Tibial nerve (tissue), 4 donors: ENCODE measurements at regions not wholly inside any gene's neighbourhood (a gene's known extent, or its start where the extent isn't known, plus 50 kb on each side); places are given as distances from the start of the nearest gene placed in this dataset.

Experiments
- DNase-seq, 2 donors: peaks; one replicate each; pipeline ENCODE4 v3.0.0-alpha.2; 2019; ENCODE audit warnings: low spot score in 2 of 2
- H3K27ac ChIP-seq, 4 donors: fragments of 200-600 bp; sonication (generic) in 3 of 4; one replicate each; pipeline ENCODE4 v1.5.1; 2017 to 2019; ENCODE audit warnings: mild to moderate bottlenecking in 1 of 4
- H3K27me3 ChIP-seq, 2 donors: fragments of 200-600 bp; sonication (generic) in 1 of 2; one replicate each; pipeline versions ENCODE4 v1.5.1 to v1.6.0; 2017 to 2019
- H3K36me3 ChIP-seq, 3 donors: fragments of 200-600 bp; sonication (generic); one replicate each; pipeline ENCODE4 v1.5.1; 2018 to 2019
- H3K4me1 ChIP-seq, 4 donors: fragments of 200-600 bp; sonication (generic) in 3 of 4; one replicate each; pipeline ENCODE4 v1.5.1; 2017 to 2019
- H3K4me3 ChIP-seq, 4 donors: fragments of 200-600 bp; sonication (generic) in 3 of 4; one replicate each; pipeline ENCODE4 v1.5.1; 2017 to 2019; ENCODE audit warnings: mild to moderate bottlenecking in 1 of 4, moderate library complexity in 1 of 4
- H3K9me3 ChIP-seq, 4 donors: fragments of 200-600 bp; sonication (generic) in 3 of 4; one replicate each; pipeline ENCODE4 v1.5.1; 2017 to 2019
- CTCF ChIP-seq, 5 experiments: fragments of 200-600 bp in 3 of 5; fragments of 450-650 bp in 2 of 5; sonication (generic) in 3 of 5; IDR thresholded peaks; one replicate each; pipeline ENCODE4 v1.5.1; 2016 to 2019; ENCODE audit warnings: antibody characterized with exemption in 5 of 5, mild to moderate bottlenecking in 3 of 5, moderate library complexity in 2 of 5
- EP300 ChIP-seq, 2 donors: sonication (generic); formaldehyde crosslinking; IDR thresholded peaks; one replicate each; pipeline ENCODE4 v1.6.1; 2017; ENCODE audit warnings: antibody characterized with exemption in 2 of 2, mild to moderate bottlenecking in 1 of 2
- POLR2A ChIP-seq, 2 donors: fragments of 450-650 bp; IDR thresholded peaks; one replicate each; pipeline ENCODE4 v1.6.1; 2017; ENCODE audit warnings: antibody characterized with exemption in 2 of 2, mild to moderate bottlenecking in 2 of 2, moderate library complexity in 2 of 2
- WGBS, 2 donors: methylation state at CpG; one replicate each; pipeline ENCODE4 v1.1.5; 2018; 5-methylcytosine and 5-hydroxymethylcytosine counted together

DNA sequence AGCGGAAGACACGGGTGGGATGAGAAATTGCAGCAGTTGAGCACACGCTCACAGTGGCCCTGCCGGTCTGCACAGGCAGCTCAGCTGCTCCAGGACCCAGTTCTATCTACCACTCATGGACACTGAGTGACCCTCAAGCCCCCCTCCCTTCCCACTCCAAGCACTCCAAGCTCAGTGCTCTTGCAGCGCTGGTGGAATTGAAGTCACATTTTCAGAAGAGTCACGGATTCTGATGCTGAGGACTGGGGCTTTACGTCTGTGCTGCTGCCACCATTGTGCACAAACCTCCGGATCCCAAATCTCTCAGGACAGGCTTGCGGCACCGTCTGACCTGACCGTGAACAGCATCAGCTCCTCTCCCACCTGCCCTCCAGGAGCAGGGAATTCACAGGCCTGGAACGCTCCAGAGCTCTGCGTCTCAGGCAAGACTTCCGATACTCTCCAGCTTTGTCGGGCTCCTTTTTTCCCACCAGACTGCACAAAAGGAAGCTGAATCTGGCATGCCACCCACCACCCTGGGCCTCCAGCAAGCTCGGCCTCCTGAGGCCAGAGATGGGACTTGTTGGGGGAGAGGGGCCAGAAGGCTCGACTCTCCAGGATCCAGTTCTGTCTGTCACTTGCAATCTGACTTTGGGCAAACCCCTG lies 213.1 kb upstream of the RTL1 start:
- WGBS, 2 donors, result 77 to 85% methylated on average over 15 to 17 of the region's 17 CpGs

GRCh38 chr14:101117543-101117942 lies 214.0 kb upstream of the RTL1 start:
- DNase-seq, result no peak
- Histone ChIP-seq H3K4me3 (no peak overlapping the region), H3K4me1 (peaks cover 0 to 15% (median 2%) of the 10 kb centered on the region in 4 donors), H3K9me3 (no peaks in the 10 kb centered on the region), H3K27ac (no peak overlapping the region), H3K36me3 (no peaks in the 10 kb centered on the region), H3K27me3 (no peaks in the 10 kb centered on the region)
- no peak for TF ChIP-seq POLR2A (IDR thresholded peaks at IDR 0.05)
- TF ChIP-seq EP300 (IDR thresholded peaks at IDR 0.05), result no peak
- TF ChIP-seq CTCF (IDR thresholded peaks at IDR 0.05), result no peak
- WGBS, 2 donors, result 68 to 74% methylated on average over 2 of the region's 2 CpGs

More for the DNA sequence above, 213.1 kb upstream of the RTL1 start:
- H3K36me3 ChIP-seq, result no peaks in the 10 kb centered on the region
- no peaks in the 10 kb centered on the region for H3K27me3 ChIP-seq
- H3K4me3 ChIP-seq, result no peak overlapping the region
- DNase-seq, result peak in 1 of 2 donors; percentile 3
- no peak for TF ChIP-seq POLR2A (IDR thresholded peaks at IDR 0.05)
- no peak for TF ChIP-seq CTCF (IDR thresholded peaks at IDR 0.05)
- TF ChIP-seq EP300 (IDR thresholded peaks at IDR 0.05), result no peak
- no peak overlapping the region for H3K27ac ChIP-seq
- peaks cover 0 to 15% (median 2%) of the 10 kb centered on the region in 4 donors for H3K4me1 ChIP-seq
- H3K9me3 ChIP-seq, result no peaks in the 10 kb centered on the region

DNA sequence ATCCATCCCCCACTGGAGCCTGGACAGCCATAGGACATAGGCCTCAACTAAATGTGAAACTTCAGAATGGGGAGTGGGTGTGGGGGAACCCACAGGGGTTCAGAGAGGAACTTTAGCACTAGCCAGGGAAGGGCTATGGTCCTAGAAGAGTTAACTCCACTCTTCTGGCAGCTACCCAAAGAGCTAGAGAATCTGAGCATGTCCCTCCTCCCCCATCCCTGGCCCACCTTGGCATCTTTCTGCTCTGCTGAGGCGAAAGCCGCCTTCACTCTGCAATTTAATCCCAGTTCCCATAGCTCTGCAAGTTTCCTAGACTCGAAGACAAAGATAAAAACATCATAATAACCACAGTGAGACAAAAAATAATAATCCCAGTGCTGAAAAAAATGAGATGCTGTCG lies 214.7 kb upstream of the RTL1 start:
- 79 to 80% methylated on average over 4 of the region's 4 CpGs for WGBS, 2 donors
- no peak overlapping the region for H3K27ac ChIP-seq
- H3K4me1 ChIP-seq, result peaks cover 0 to 15% (median 2%) of the 10 kb centered on the region in 4 donors
- TF ChIP-seq CTCF (IDR thresholded peaks at IDR 0.05), result no peak
- H3K36me3 ChIP-seq, result no peaks in the 10 kb centered on the region
- H3K9me3 ChIP-seq, result no peaks in the 10 kb centered on the region
- H3K27me3 ChIP-seq, result no peaks in the 10 kb centered on the region
- H3K4me3 ChIP-seq, result no peak overlapping the region
- DNase-seq, result no peak

GRCh38 chr14:101118746-101119591 lies 215.4 kb upstream of the RTL1 start:
- WGBS, 2 donors, result 62 to 64% methylated on average over 19 to 20 of the region's 20 CpGs
- Histone ChIP-seq H3K27ac (peak overlapping the region in 2 of 4 donors; percentile 14 to 18), H3K9me3 (no peaks in the 10 kb centered on the region), H3K4me3 (no peak overlapping the region), H3K27me3 (no peaks in the 10 kb centered on the region), H3K36me3 (no peaks in the 10 kb centered on the region), H3K4me1 (peaks cover 0 to 15% (median 2%) of the 10 kb centered on the region in 4 donors)
- DNase-seq, result peak; percentile 25 to 54
- TF ChIP-seq POLR2A (IDR thresholded peaks at IDR 0.05) (no peak), EP300 (IDR thresholded peaks at IDR 0.05) (peak in 1 of 2 donors; percentile 7)

- Histone ChIP-seq H3K27me3 (no peaks in the 10 kb centered on the region), H3K36me3 (no peaks in the 10 kb centered on the region), H3K27ac (peak overlapping the region in 3 of 4 donors; percentile 50 to 77 (median 66)), H3K4me1 (peaks cover 0 to 15% (median 2%) of the 10 kb centered on the region in 4 donors), H3K9me3 (no peaks in the 10 kb centered on the region), H3K4me3 (peak overlapping the region in 1 of 4 donors; percentile 32)
- TF ChIP-seq EP300 (IDR thresholded peaks at IDR 0.05) (peak in 1 of 2 donors; percentile 22), POLR2A (IDR thresholded peaks at IDR 0.05) (no peak), CTCF (IDR thresholded peaks at IDR 0.05) (no peak)
- 36 to 45% methylated on average over 19 to 20 of the region's 20 CpGs for WGBS, 2 donors
- peak in 1 of 2 donors; percentile 22 for DNase-seq
Measured at GRCh38 chr14:101119830-101120571, 216.5 kb upstream of the RTL1 start.
